K562 (cell line): ENCODE measurements at regions not wholly inside any gene's neighbourhood (a gene's known extent, or its start where the extent isn't known, plus 50 kb on each side); places are given as distances from the start of the nearest gene placed in this dataset.
"Not testable (repeated sequence)": the region's sequence is repeated elsewhere in the genome, so short reads cannot be mapped to it uniquely, and the experiment has no call there.

ENCODE experiments used
- FOXA3 ChIP-seq, 2 experiments: fragments of 450-650 bp in 1 of 2; sonication (generic) in 1 of 2; formaldehyde crosslinking; IDR thresholded peaks in 1 of 2; conservative IDR thresholded peaks in 1 of 2; 2 replicates each; pipeline versions ENCODE4 v1.4.0 to v1.8.0; 2020 to 2022; ENCODE audit warnings: mild to moderate bottlenecking in 2 of 2, missing genetic modification reagents in 1 of 2
- HIVEP1 ChIP-seq: fragments of 250-450 bp; sonication (Bioruptor Pico); IDR thresholded peaks from 2 replicates; pipeline ENCODE4 v1.4.0; 2020; ENCODE audit warnings: mild to moderate bottlenecking
- KHSRP ChIP-seq: fragments of 450-650 bp; IDR thresholded peaks from 2 replicates; pipeline ENCODE4 v1.6.1; 2017
- STAG1 ChIP-seq: sonication (generic); formaldehyde crosslinking; IDR thresholded peaks from 2 replicates; pipeline ENCODE4 v1.5.0; 2020; ENCODE audit warnings: missing genetic modification reagents, borderline replicate concordance

- TF ChIP-seq FOXA3 (CRISPR knock-in tag; conservative IDR thresholded peaks at IDR 0.05 in 1 of 2, IDR thresholded peaks at IDR 0.05 in 1 of 2); KHSRP; STAG1; HIVEP1 (CRISPR knock-in tag): not testable (repeated sequence)
These were observed 65.8 kb upstream of the IKBKE start for GRCh38 chr1:206404309-206405027.
